MM.1S (cell line): ENCODE measurements at regions not wholly inside any gene's neighbourhood (a gene's known extent, or its start where the extent isn't known, plus 50 kb on each side); places are given as distances from the start of the nearest gene placed in this dataset.

Experiments
- DNase-seq: peaks from one replicate; pipeline ENCODE4 v3.0.0-alpha.2; 2015
- H2AFZ ChIP-seq: fragments of 300-600 bp; sonication (generic); 2 replicates; pipeline ENCODE4 v1.6.0; 2016; ENCODE audit warnings: antibody characterized with exemption, low read length
- H3F3A ChIP-seq: fragments of 300-600 bp; sonication (generic); 2 replicates; pipeline ENCODE4 v1.6.1; 2016; ENCODE audit warnings: mild to moderate bottlenecking, antibody characterized with exemption, low read length, moderate library complexity, mixed read lengths; ENCODE audit not compliant: insufficient read depth
- H3K27ac ChIP-seq: fragments of 300-600 bp; sonication (generic); 2 replicates; pipeline ENCODE4 v1.5.1; 2016; ENCODE audit warnings: mild to moderate bottlenecking, low read length
- H3K27me3 ChIP-seq: fragments of 300-600 bp; sonication (generic); replicated peaks from 2 replicates; pipeline ENCODE4 v1.6.0; 2016; ENCODE audit warnings: low read length; ENCODE audit not compliant: insufficient read depth
- H3K36me3 ChIP-seq: fragments of 300-600 bp; sonication (generic); replicated peaks from 2 replicates; pipeline ENCODE4 v1.6.1; 2016; ENCODE audit warnings: mild to moderate bottlenecking, low read length, mixed read lengths; ENCODE audit not compliant: insufficient read depth
- H3K4me1 ChIP-seq: fragments of 300-600 bp; sonication (generic); 2 replicates; pipeline ENCODE4 v1.6.1; 2016; ENCODE audit warnings: low read length, mixed read lengths
- H3K4me2 ChIP-seq: fragments of 300-600 bp; sonication (generic); 2 replicates; pipeline ENCODE4 v1.6.0; 2016; ENCODE audit warnings: low read depth, low read length
- H3K4me3 ChIP-seq: fragments of 300-600 bp; sonication (generic); 2 replicates; pipeline ENCODE4 v1.5.1; 2016; ENCODE audit warnings: low read length, mixed read lengths
- H3K79me2 ChIP-seq: fragments of 300-600 bp; sonication (generic); 2 replicates; pipeline ENCODE4 v1.6.1; 2016; ENCODE audit warnings: mixed run types, low read length, mixed read lengths
- H3K9ac ChIP-seq: fragments of 300-600 bp; sonication (generic); 2 replicates; pipeline ENCODE4 v1.6.1; 2016; ENCODE audit warnings: low read length, mixed read lengths
- H3K9me2 ChIP-seq: fragments of 300-600 bp; sonication (generic); replicated peaks from 2 replicates; pipeline ENCODE4 v1.6.1; 2016; ENCODE audit warnings: mild to moderate bottlenecking, low read length, mixed read lengths; ENCODE audit not compliant: insufficient read depth
- H3K9me3 ChIP-seq: fragments of 300-600 bp; sonication (generic); replicated peaks from 2 replicates; pipeline ENCODE4 v1.6.1; 2016; ENCODE audit warnings: mild to moderate bottlenecking, low read length, mixed read lengths; ENCODE audit not compliant: insufficient read depth
- H4K20me1 ChIP-seq: fragments of 300-600 bp; sonication (generic); 2 replicates; pipeline ENCODE4 v1.6.1; 2016; ENCODE audit warnings: mild to moderate bottlenecking, low read length, moderate library complexity, mixed read lengths; ENCODE audit not compliant: insufficient read depth
- CTCF ChIP-seq: fragments of 300-600 bp; sonication (generic); IDR thresholded peaks from 2 replicates; pipeline ENCODE4 v1.5.1; 2016; ENCODE audit warnings: antibody characterized with exemption, low read length, mixed read lengths
- EZH2 ChIP-seq: fragments of 300-600 bp; sonication (generic); optimal IDR thresholded peaks from 2 replicates; pipeline ENCODE3; 2017; ENCODE audit warnings: low read depth, mild to moderate bottlenecking, antibody characterized with exemption, low read length, mixed read lengths
- EZH2phosphoT487 ChIP-seq: fragments of 300-600 bp; sonication (generic); IDR thresholded peaks from 2 replicates; pipeline ENCODE4 v1.6.1; 2018; ENCODE audit warnings: antibody characterized with exemption, low read length

GRCh38 chr7:45389073-45389872 lies 184.9 kb upstream of the ADCY1 start:
- Histone ChIP-seq H3K4me3 (no peak overlapping the region), H3K9me3 (no peaks in the 10 kb centered on the region), H3K4me1 (no peaks in the 10 kb centered on the region), H3K4me2 (no peak overlapping the region), H3K79me2 (no peaks in the 10 kb centered on the region), H3K36me3 (no peaks in the 10 kb centered on the region), H3K9me2 (no peaks in the 10 kb centered on the region), H3K9ac (no peak overlapping the region), H2AFZ (no peak overlapping the region), H4K20me1 (no peaks in the 10 kb centered on the region), H3K27ac (no peak overlapping the region), H3F3A (no peaks in the 10 kb centered on the region), H3K27me3 (no peaks in the 10 kb centered on the region)
- TF ChIP-seq EZH2phosphoT487 (no peak), CTCF (no peak), EZH2 (no peak)
- DNase-seq, result no peak

GRCh38 chr7:45390180-45390579 lies 184.0 kb upstream of the ADCY1 start:
- no peak overlapping the region for H3K27ac ChIP-seq

GRCh38 chr7:45390731-45391130 lies 183.4 kb upstream of the ADCY1 start:
- no peak for DNase-seq
- Histone ChIP-seq H4K20me1 (no peaks in the 10 kb centered on the region), H3K4me3 (no peak overlapping the region), H2AFZ (no peak overlapping the region), H3K79me2 (no peaks in the 10 kb centered on the region), H3K4me2 (no peak overlapping the region), H3K4me1 (no peaks in the 10 kb centered on the region), H3F3A (no peaks in the 10 kb centered on the region), H3K36me3 (no peaks in the 10 kb centered on the region), H3K27me3 (no peaks in the 10 kb centered on the region), H3K27ac (no peak overlapping the region), H3K9ac (no peak overlapping the region), H3K9me2 (no peaks in the 10 kb centered on the region), H3K9me3 (no peaks in the 10 kb centered on the region)
- TF ChIP-seq EZH2 (no peak), EZH2phosphoT487 (no peak), CTCF (no peak)

More at GRCh38 chr7:45390180-45390579, 184.0 kb upstream of the ADCY1 start:
- H3F3A ChIP-seq, result no peaks in the 10 kb centered on the region
- no peak overlapping the region for H3K9ac ChIP-seq
- H4K20me1 ChIP-seq, result no peaks in the 10 kb centered on the region
- no peaks in the 10 kb centered on the region for H3K9me3 ChIP-seq
- H3K79me2 ChIP-seq, result no peaks in the 10 kb centered on the region
- no peak overlapping the region for H3K4me3 ChIP-seq
- no peak for DNase-seq
- TF ChIP-seq CTCF (no peak), EZH2phosphoT487 (no peak), EZH2 (no peak)
- H3K4me2 ChIP-seq, result no peak overlapping the region
- no peaks in the 10 kb centered on the region for H3K36me3 ChIP-seq
- no peaks in the 10 kb centered on the region for H3K9me2 ChIP-seq
- no peak overlapping the region for H2AFZ ChIP-seq
- H3K27me3 ChIP-seq, result no peaks in the 10 kb centered on the region
- no peaks in the 10 kb centered on the region for H3K4me1 ChIP-seq
